ENCODE measurements at regions not wholly inside any gene's neighbourhood (a gene's known extent, or its start where the extent isn't known, plus 50 kb on each side); places are given as distances from the start of the nearest gene placed in this dataset.

GRCh38 chr2:134150760-134151159 lies 103.1 kb upstream of the MGAT5 start:
- no peak for TF ChIP-seq CTCF (IDR thresholded peaks at IDR 0.05; ENCODE audit: low read depth, low read length)
- no peak overlapping the region for H3K4me3 ChIP-seq (ENCODE audit: low read depth, low read length)

- TF ChIP-seq CTCF (IDR thresholded peaks at IDR 0.05; ENCODE audit: low read depth, low read length): no peak
- no peak overlapping the region for H3K4me3 ChIP-seq (ENCODE audit: low read depth, low read length)
Observed at GRCh38 chr2:134152045-134153010, 101.5 kb upstream of the MGAT5 start.

GRCh38 chr2:134153294-134153880 lies 100.5 kb upstream of the MGAT5 start:
- H3K4me3 ChIP-seq (ENCODE audit: low read depth, low read length): no peak overlapping the region
- TF ChIP-seq CTCF (IDR thresholded peaks at IDR 0.05; ENCODE audit: low read depth, low read length): no peak

- no peak overlapping the region for H3K4me3 ChIP-seq (ENCODE audit: low read depth, low read length)
- no peak for TF ChIP-seq CTCF (IDR thresholded peaks at IDR 0.05; ENCODE audit: low read depth, low read length)
Observed at GRCh38 chr2:134154246-134154645, 99.6 kb upstream of the MGAT5 start.

GRCh38 chr2:134155134-134155533 lies 98.7 kb upstream of the MGAT5 start:
- no peak overlapping the region for H3K4me3 ChIP-seq (ENCODE audit: low read depth, low read length)
- no peak for TF ChIP-seq CTCF (IDR thresholded peaks at IDR 0.05; ENCODE audit: low read depth, low read length)

- H3K4me3 ChIP-seq (ENCODE audit: low read depth, low read length): no peak overlapping the region
- TF ChIP-seq CTCF (IDR thresholded peaks at IDR 0.05; ENCODE audit: low read depth, low read length): no peak
Observed at GRCh38 chr2:134158295-134158694, 95.6 kb upstream of the MGAT5 start.

- no peak for TF ChIP-seq CTCF (IDR thresholded peaks at IDR 0.05; ENCODE audit: low read depth, low read length)
- H3K4me3 ChIP-seq (ENCODE audit: low read depth, low read length): no peak overlapping the region
Observed at GRCh38 chr2:134161170-134161547, 92.7 kb upstream of the MGAT5 start.
